ENCODE measurements at regions not wholly inside any gene's neighbourhood (a gene's known extent, or its start where the extent isn't known, plus 50 kb on each side); places are given as distances from the start of the nearest gene placed in this dataset.

GRCh38 chr3:67104388-67104787 is 106.3 kb downstream of the KBTBD8 start:
- Histone ChIP-seq H3K27ac (no peak overlapping the region), H3K4me1 (replicated peaks in 1 of 2) (no peaks in the 10 kb centered on the region), H3K4me3 (no peak overlapping the region)
- no peak for ATAC-seq (replicated peaks in 6 of 8)
- in situ Hi-C loops (cut with MboI; ENCODE audit: low pct_unique_long_range_greater_than_20kb in 2 of 9, low sequenced_read_pairs in 9 of 9, unreplicated experiment in 9 of 9): loop anchor here in 5 of 9 experiments (10.0 to 25.0 kb wide), 4 partner anchors 258 to 1790 kb away; no protein-coding TSS in a partner anchor

GRCh38 chr3:67106874-67107273 is 108.8 kb downstream of the KBTBD8 start:
- 23 to 100% (median 77%) methylated on average over 1 to 3 of the region's 3 CpGs for WGBS, 10 experiments
- no peak overlapping the region for H3K4me3 ChIP-seq
- in situ Hi-C loops (cut with MboI; ENCODE audit: low pct_unique_long_range_greater_than_20kb in 2 of 9, low sequenced_read_pairs in 9 of 9, unreplicated experiment in 9 of 9): loop anchor here in 5 of 9 experiments (10.0 to 25.0 kb wide), 4 partner anchors 255 to 1788 kb away; no protein-coding TSS in a partner anchor
- peak in 1 of 8 experiments; percentile 16 for ATAC-seq (replicated peaks in 6 of 8)
- H3K4me1 ChIP-seq (replicated peaks in 1 of 2): no peaks in the 10 kb centered on the region
- H3K27ac ChIP-seq: no peak overlapping the region

- Histone ChIP-seq H3K4me3 (no peak overlapping the region), H3K27ac (no peak overlapping the region), H3K4me1 (replicated peaks in 1 of 2) (no peaks in the 10 kb centered on the region)
- in situ Hi-C loops (cut with MboI; ENCODE audit: low pct_unique_long_range_greater_than_20kb in 2 of 9, low sequenced_read_pairs in 9 of 9, unreplicated experiment in 9 of 9): loop anchor here in 5 of 9 experiments (10.0 to 25.0 kb wide), 5 partner anchors 253 to 1785 kb away; no protein-coding TSS in a partner anchor
- ATAC-seq (replicated peaks in 6 of 8): peak in 4 of 8 experiments; percentile 25 to 60 (median 36)
- 0 to 44% (median 33%) methylated on average over 1 to 3 of the region's 3 CpGs for WGBS, 10 experiments
These were observed 111.6 kb downstream of the KBTBD8 start for GRCh38 chr3:67109651-67110204.

- Histone ChIP-seq H3K4me1 (replicated peaks in 1 of 2) (no peaks in the 10 kb centered on the region), H3K27ac (no peak overlapping the region), H3K4me3 (no peak overlapping the region)
- in situ Hi-C loops (cut with MboI; ENCODE audit: low pct_unique_long_range_greater_than_20kb in 2 of 9, low sequenced_read_pairs in 9 of 9, unreplicated experiment in 9 of 9): loop anchor here in 4 of 9 experiments (10.0 to 25.0 kb wide), 4 partner anchors 248 to 1773 kb away; no protein-coding TSS in a partner anchor
- peak; percentile 93 to 100 (median 98) for ATAC-seq (replicated peaks in 6 of 8)
- WGBS, 10 experiments: 0 to 80% (median 2%) methylated on average over 1 to 6 of the region's 6 CpGs; no CpG with 5 or more reads in 1 of the 10 experiments
These were observed 115.8 kb downstream of the KBTBD8 start for GRCh38 chr3:67113802-67114407.

- no peak overlapping the region for H3K4me3 ChIP-seq
- H3K27ac ChIP-seq: no peak overlapping the region
- in situ Hi-C loops (cut with MboI; ENCODE audit: low pct_unique_long_range_greater_than_20kb in 2 of 9, low sequenced_read_pairs in 9 of 9, unreplicated experiment in 9 of 9): loop anchor here in 4 of 9 experiments (10.0 to 25.0 kb wide), 4 partner anchors 244 to 1769 kb away; no protein-coding TSS in a partner anchor
- H3K4me1 ChIP-seq (replicated peaks in 1 of 2): no peaks in the 10 kb centered on the region
- no peak for ATAC-seq (replicated peaks in 6 of 8)
- 44 to 100% (median 85%) methylated on average over 1 of the region's 1 CpG; no CpG with 5 or more reads in 2 of the 10 experiments for WGBS, 10 experiments
These were observed 120.0 kb downstream of the KBTBD8 start for GRCh38 chr3:67118122-67118521.

GRCh38 chr3:67118635-67119034 is 120.5 kb downstream of the KBTBD8 start:
- H3K4me3 ChIP-seq: no peak overlapping the region
- in situ Hi-C loops (cut with MboI; ENCODE audit: low pct_unique_long_range_greater_than_20kb in 2 of 9, low sequenced_read_pairs in 9 of 9, unreplicated experiment in 9 of 9): loop anchor here in 4 of 9 experiments (10.0 to 25.0 kb wide), 4 partner anchors 244 to 1769 kb away; no protein-coding TSS in a partner anchor
- WGBS, 10 experiments: 11 to 100% (median 75%) methylated on average over 1 to 3 of the region's 3 CpGs
- H3K4me1 ChIP-seq (replicated peaks in 1 of 2): no peaks in the 10 kb centered on the region
- ATAC-seq (replicated peaks in 6 of 8): no peak
- no peak overlapping the region for H3K27ac ChIP-seq

GRCh38 chr3:67123914-67124313 is 125.8 kb downstream of the KBTBD8 start:
- no peak for ATAC-seq (replicated peaks in 6 of 8)
- in situ Hi-C loops (cut with MboI; ENCODE audit: low pct_unique_long_range_greater_than_20kb in 2 of 9, low sequenced_read_pairs in 9 of 9, unreplicated experiment in 9 of 9): loop anchor here in 4 of 9 experiments (25.0 kb wide), 3 partner anchors 238 to 1763 kb away; no protein-coding TSS in a partner anchor
- WGBS, 10 experiments: 0 to 100% (median 55%) methylated on average over 1 to 5 of the region's 5 CpGs
- Histone ChIP-seq H3K4me3 (no peak overlapping the region), H3K4me1 (replicated peaks in 1 of 2) (no peaks in the 10 kb centered on the region), H3K27ac (no peak overlapping the region)

- Histone ChIP-seq H3K4me3 (no peak overlapping the region), H3K4me1 (replicated peaks in 1 of 2) (no peaks in the 10 kb centered on the region), H3K27ac (no peak overlapping the region)
- 0 to 100% (median 40%) methylated on average over 1 to 3 of the region's 3 CpGs; no CpG with 5 or more reads in 2 of the 10 experiments for WGBS, 10 experiments
- in situ Hi-C loops (cut with MboI; ENCODE audit: low pct_unique_long_range_greater_than_20kb in 2 of 9, low sequenced_read_pairs in 9 of 9, unreplicated experiment in 9 of 9): no loop called here
- ATAC-seq (replicated peaks in 6 of 8): no peak
These were observed 129.1 kb downstream of the KBTBD8 start for GRCh38 chr3:67127254-67127653.

- in situ Hi-C loops (cut with MboI; ENCODE audit: low pct_unique_long_range_greater_than_20kb in 2 of 9, low sequenced_read_pairs in 9 of 9, unreplicated experiment in 9 of 9): no loop called here
- 20 to 100% (median 64%) methylated on average over 1 to 6 of the region's 8 CpGs; no CpG with 5 or more reads in 3 of the 10 experiments for WGBS, 10 experiments
- Histone ChIP-seq H3K4me3 (no peak overlapping the region), H3K4me1 (replicated peaks in 1 of 2) (no peaks in the 10 kb centered on the region), H3K27ac (no peak overlapping the region)
- ATAC-seq (replicated peaks in 6 of 8): no peak
These were observed 144.3 kb downstream of the KBTBD8 start for GRCh38 chr3:67142432-67142831.

- ATAC-seq (replicated peaks in 6 of 8): peak in 5 of 8 experiments; percentile 59 to 82 (median 74)
- in situ Hi-C loops (cut with MboI; ENCODE audit: low pct_unique_long_range_greater_than_20kb in 2 of 9, low sequenced_read_pairs in 9 of 9, unreplicated experiment in 9 of 9): no loop called here
- Histone ChIP-seq H3K27ac (no peak overlapping the region), H3K4me3 (no peak overlapping the region), H3K4me1 (replicated peaks in 1 of 2) (no peaks in the 10 kb centered on the region)
- WGBS, 10 experiments: 0 to 89% (median 44%) methylated on average over 1 to 2 of the region's 2 CpGs; no CpG with 5 or more reads in 1 of the 10 experiments
These were observed 147.6 kb downstream of the KBTBD8 start for GRCh38 chr3:67145738-67146137.

GRCh38 chr3:67154429-67154828 is 156.3 kb downstream of the KBTBD8 start:
- ATAC-seq (replicated peaks in 6 of 8): no peak
- 0 to 100% (median 79%) methylated on average over 1 to 6 of the region's 8 CpGs; no CpG with 5 or more reads in 4 of the 10 experiments for WGBS, 10 experiments
- no peaks in the 10 kb centered on the region for H3K4me1 ChIP-seq (replicated peaks in 1 of 2)
- no peak overlapping the region for H3K27ac ChIP-seq
- in situ Hi-C loops (cut with MboI; ENCODE audit: low pct_unique_long_range_greater_than_20kb in 2 of 9, low sequenced_read_pairs in 9 of 9, unreplicated experiment in 9 of 9): no loop called here
- H3K4me3 ChIP-seq: no peak overlapping the region

- ATAC-seq (replicated peaks in 6 of 8): peak in 5 of 8 experiments; percentile 15 to 73 (median 54)
- H3K27ac ChIP-seq: no peak overlapping the region
- no peak overlapping the region for H3K4me3 ChIP-seq
- H3K4me1 ChIP-seq (replicated peaks in 1 of 2): no peaks in the 10 kb centered on the region
- 0 to 83% (median 69%) methylated on average over 1 to 3 of the region's 3 CpGs for WGBS, 10 experiments
- in situ Hi-C loops (cut with MboI; ENCODE audit: low pct_unique_long_range_greater_than_20kb in 2 of 9, low sequenced_read_pairs in 9 of 9, unreplicated experiment in 9 of 9): no loop called here
These were observed 169.4 kb downstream of the KBTBD8 start for GRCh38 chr3:67167481-67167880.

GRCh38 chr3:67171841-67172240 is 173.7 kb downstream of the KBTBD8 start:
- WGBS, 10 experiments: 19 to 100% (median 83%) methylated on average over 1 to 2 of the region's 2 CpGs; no CpG with 5 or more reads in 5 of the 10 experiments
- in situ Hi-C loops (cut with MboI; ENCODE audit: low pct_unique_long_range_greater_than_20kb in 2 of 9, low sequenced_read_pairs in 9 of 9, unreplicated experiment in 9 of 9): no loop called here

More at GRCh38 chr3:67171841-67172240, 173.7 kb downstream of the KBTBD8 start:
- Histone ChIP-seq H3K27ac (no peak overlapping the region), H3K4me1 (replicated peaks in 1 of 2) (no peaks in the 10 kb centered on the region), H3K4me3 (no peak overlapping the region)
- no peak for ATAC-seq (replicated peaks in 6 of 8)

All from motor neuron (in vitro differentiated cells).